GM12878 (cell line): ENCODE measurements at regions not wholly inside any gene's neighbourhood (a gene's known extent, or its start where the extent isn't known, plus 50 kb on each side); places are given as distances from the start of the nearest gene placed in this dataset.

ENCODE experiments used
- ATAC-seq: fragments of 200-7000 bp; cut with Tn5 transposase; 3 replicates; pipeline ENCODE4 v1.9.1; 2020; ENCODE audit warnings: mild to moderate bottlenecking, moderate library complexity
- BruUV-seq: library from RNA; stranded (reverse); fragments of 400-500 nt; replicated peaks from 2 replicates; lab custom pipeline; 2021; lab: Mats Ljungman, UMichigan
- CTCF ChIA-PET: fragments of 300-600 bp; sonication (Branson Sonifier 250); formaldehyde crosslinking; extraction: SDS; loops from one replicate; lab custom pipeline; 2021; ENCODE audit warnings: inconsistent platforms; lab: Yijun Ruan, JAX
- POLR2A ChIA-PET: fragments of 350-600 bp; formaldehyde crosslinking; extraction: SDS; loops from one replicate; lab custom pipeline; 2021; ENCODE audit warnings: inconsistent platforms; lab: Charles Lee
- RAD21 ChIA-PET: fragments of 300-600 bp; sonication (Branson Sonifier 250); formaldehyde crosslinking; loops from one replicate; lab custom pipeline; 2023; ENCODE audit warnings: antibody characterized with exemption; ENCODE audit not compliant: unreplicated experiment; lab: Charles Lee
- SMC1A ChIA-PET: fragments of 300-600 bp; sonication (Branson Sonifier 250); formaldehyde crosslinking; loops from one replicate; lab custom pipeline; 2023; ENCODE audit not compliant: unreplicated experiment, uncharacterized antibody; lab: Charles Lee
- DNase-seq: peaks from one replicate; pipeline ENCODE4 v3.0.0-alpha.2; 2011; ENCODE audit warnings: low read depth, low spot score
- FAIRE-seq: peaks from 3 replicates; lab custom pipeline; 2011; peaks lifted over from hg19 to GRCh38; lab: Jason Lieb, UNC
- H2AFZ ChIP-seq: 2 replicates; pipeline ENCODE4 v1.6.0; 2011; ENCODE audit warnings: low read depth, low read length, control low read depth; ENCODE audit not compliant: control insufficient read depth
- H3K27ac ChIP-seq: 2 replicates; pipeline ENCODE4 v1.5.1; 2011; ENCODE audit warnings: control low read depth; ENCODE audit not compliant: control insufficient read depth, insufficient read depth
- H3K27me3 ChIP-seq, 2 experiments: replicated peaks in 1 of 2; 2 replicates each; pipeline versions ENCODE4 v1.6.0 to v1.6.1; 2011; ENCODE audit warnings: low read length in 1 of 2; ENCODE audit not compliant: control insufficient read depth in 2 of 2, insufficient read depth in 2 of 2
- H3K36me3 ChIP-seq, 2 experiments: 2 replicates each; pipeline ENCODE4 v1.5.1; 2011; ENCODE audit warnings: low read length in 1 of 2; ENCODE audit not compliant: control insufficient read depth in 2 of 2, insufficient read depth in 2 of 2
- H3K4me1 ChIP-seq: 2 replicates; pipeline ENCODE4 v1.6.1; 2011; ENCODE audit warnings: mild to moderate bottlenecking, low read length, moderate library complexity, mixed read lengths; ENCODE audit not compliant: control insufficient read depth, insufficient read depth
- H3K4me2 ChIP-seq: 2 replicates; pipeline ENCODE4 v1.6.0; 2011; ENCODE audit warnings: control low read depth; ENCODE audit not compliant: control insufficient read depth, insufficient read depth
- H3K4me3 ChIP-seq: fragments of 200-600 bp; sonication (generic); 2 replicates; pipeline ENCODE4 v1.5.1; 2016
- H3K79me2 ChIP-seq: 2 replicates; pipeline ENCODE4 v1.6.0; 2011; ENCODE audit warnings: low read length; ENCODE audit not compliant: control insufficient read depth, insufficient read depth
- H3K9ac ChIP-seq: 2 replicates; pipeline ENCODE4 v1.8.0; 2011; ENCODE audit warnings: low read length, control low read depth, mixed read lengths; ENCODE audit not compliant: control insufficient read depth, insufficient read depth
- H3K9me3 ChIP-seq: replicated peaks from 3 replicates; pipeline ENCODE4 v1.5.1; 2011; ENCODE audit warnings: mild to moderate bottlenecking, low read length; ENCODE audit not compliant: control insufficient read depth, insufficient read depth
- H4K20me1 ChIP-seq: 2 replicates; pipeline ENCODE4 v1.6.0; 2011; ENCODE audit not compliant: control insufficient read depth, insufficient read depth
- CEBPB ChIP-seq, 2 experiments: fragments of 150-350 bp in 1 of 2; IDR thresholded peaks; 2 replicates each; pipeline ENCODE4 v1.6.1; 2012 to 2014; ENCODE audit warnings: low read depth in 2 of 2, low read length in 2 of 2, borderline replicate concordance in 1 of 2, inconsistent platforms in 1 of 2
- JUNB ChIP-seq: IDR thresholded peaks from 2 replicates; pipeline ENCODE4 v1.6.1; 2016; ENCODE audit warnings: antibody characterized with exemption, mild to moderate bottlenecking
- RB1 ChIP-seq: fragments of 450-650 bp; formaldehyde crosslinking; IDR thresholded peaks from 2 replicates; pipeline ENCODE4 v1.6.1; 2017; ENCODE audit warnings: mild to moderate bottlenecking, borderline replicate concordance
- TCF3 ChIP-seq: IDR thresholded peaks from 2 replicates; pipeline ENCODE4 v1.6.1; 2012; ENCODE audit warnings: low read depth, mild to moderate bottlenecking, low read length, borderline replicate concordance; ENCODE audit not compliant: insufficient read depth
- WRNIP1 ChIP-seq: IDR thresholded peaks from 2 replicates; pipeline ENCODE4 v1.6.1; 2011; ENCODE audit warnings: low read depth, low read length, improper control_type of control experiment, borderline replicate concordance
- ZNF217 ChIP-seq: fragments of 450-650 bp; IDR thresholded peaks from 2 replicates; pipeline ENCODE4 v1.6.1; 2017; ENCODE audit warnings: antibody characterized with exemption, mild to moderate bottlenecking
- ZNF274 ChIP-seq: IDR thresholded peaks from one replicate; pipeline ENCODE4 v1.8.0; 2011; ENCODE audit not compliant: insufficient read length, insufficient read depth
- WGBS: methylation state at CpG from one replicate; pipeline ENCODE4 v1.1.6; 2016; ENCODE audit warnings: low lambda C conversion rate; ENCODE audit not compliant: insufficient replicate concordance, insufficient coverage; ENCODE audit errors: missing lambda C conversion rate; 5-methylcytosine and 5-hydroxymethylcytosine counted together
- in situ Hi-C: fragments of 300-500 bp; cut with MboI; formaldehyde crosslinking; loops from 9 replicates; pipeline ENCODE4 v1.14.3; 2018; ENCODE audit warnings: mixed read lengths
- intact Hi-C: fragments of 100-400 bp; cut with micrococcal nuclease; formaldehyde crosslinking; loops from one replicate; pipeline ENCODE4 v1.14.2; 2022; ENCODE audit not compliant: unreplicated experiment
- TF ChIP-seq, protein P1 (sequence below): fragments of 450-650 bp; IDR thresholded peaks from 2 replicates; pipeline ENCODE4 v1.6.1; 2017; ENCODE audit warnings: mild to moderate bottlenecking, moderate library complexity
- TF ChIP-seq, protein P2 (sequence below): fragments of 450-650 bp; IDR thresholded peaks from 2 replicates; pipeline ENCODE4 v1.6.1; 2017; ENCODE audit warnings: borderline replicate concordance
- TF ChIP-seq, protein P3 (sequence below): fragments of 450-650 bp; IDR thresholded peaks from 2 replicates; pipeline ENCODE4 v1.6.1; 2017; ENCODE audit warnings: antibody characterized with exemption, mild to moderate bottlenecking, moderate library complexity

- Histone ChIP-seq H3K9me3 (no peaks in the 10 kb centered on the region), H3K9ac (no peak overlapping the region), H2AFZ (no peak overlapping the region), H3K4me3 (no peak overlapping the region), H4K20me1 (no peaks in the 10 kb centered on the region), H3K79me2 (no peaks in the 10 kb centered on the region), H3K27me3 (no peaks in the 10 kb centered on the region), H3K27ac (no peak overlapping the region), H3K4me2 (no peak overlapping the region), H3K36me3 (no peaks in the 10 kb centered on the region), H3K4me1 (no peaks in the 10 kb centered on the region)
- intact Hi-C loops = no loop called here
- ChIA-PET SMC1A (no interaction called here), CTCF (no interaction called here), POLR2A (no interaction called here), RAD21 (no interaction called here)
- ATAC-seq (no peak), FAIRE-seq (no peak), DNase-seq (no peak)
- in situ Hi-C loops = no loop called here
- 83% methylated on average over 8 of the region's 8 CpGs for WGBS
- TF ChIP-seq TCF3 = no peak
- no peak for TF ChIP-seq JUNB
- TF ChIP-seq CEBPB (IDR thresholded peaks at IDR 0.05; ENCODE audit: borderline replicate concordance in 1 of 2, low read depth in 2 of 2, low read length in 2 of 2) = no peak
- no peak for TF ChIP-seq RB1
- TF ChIP-seq, protein P1, sequence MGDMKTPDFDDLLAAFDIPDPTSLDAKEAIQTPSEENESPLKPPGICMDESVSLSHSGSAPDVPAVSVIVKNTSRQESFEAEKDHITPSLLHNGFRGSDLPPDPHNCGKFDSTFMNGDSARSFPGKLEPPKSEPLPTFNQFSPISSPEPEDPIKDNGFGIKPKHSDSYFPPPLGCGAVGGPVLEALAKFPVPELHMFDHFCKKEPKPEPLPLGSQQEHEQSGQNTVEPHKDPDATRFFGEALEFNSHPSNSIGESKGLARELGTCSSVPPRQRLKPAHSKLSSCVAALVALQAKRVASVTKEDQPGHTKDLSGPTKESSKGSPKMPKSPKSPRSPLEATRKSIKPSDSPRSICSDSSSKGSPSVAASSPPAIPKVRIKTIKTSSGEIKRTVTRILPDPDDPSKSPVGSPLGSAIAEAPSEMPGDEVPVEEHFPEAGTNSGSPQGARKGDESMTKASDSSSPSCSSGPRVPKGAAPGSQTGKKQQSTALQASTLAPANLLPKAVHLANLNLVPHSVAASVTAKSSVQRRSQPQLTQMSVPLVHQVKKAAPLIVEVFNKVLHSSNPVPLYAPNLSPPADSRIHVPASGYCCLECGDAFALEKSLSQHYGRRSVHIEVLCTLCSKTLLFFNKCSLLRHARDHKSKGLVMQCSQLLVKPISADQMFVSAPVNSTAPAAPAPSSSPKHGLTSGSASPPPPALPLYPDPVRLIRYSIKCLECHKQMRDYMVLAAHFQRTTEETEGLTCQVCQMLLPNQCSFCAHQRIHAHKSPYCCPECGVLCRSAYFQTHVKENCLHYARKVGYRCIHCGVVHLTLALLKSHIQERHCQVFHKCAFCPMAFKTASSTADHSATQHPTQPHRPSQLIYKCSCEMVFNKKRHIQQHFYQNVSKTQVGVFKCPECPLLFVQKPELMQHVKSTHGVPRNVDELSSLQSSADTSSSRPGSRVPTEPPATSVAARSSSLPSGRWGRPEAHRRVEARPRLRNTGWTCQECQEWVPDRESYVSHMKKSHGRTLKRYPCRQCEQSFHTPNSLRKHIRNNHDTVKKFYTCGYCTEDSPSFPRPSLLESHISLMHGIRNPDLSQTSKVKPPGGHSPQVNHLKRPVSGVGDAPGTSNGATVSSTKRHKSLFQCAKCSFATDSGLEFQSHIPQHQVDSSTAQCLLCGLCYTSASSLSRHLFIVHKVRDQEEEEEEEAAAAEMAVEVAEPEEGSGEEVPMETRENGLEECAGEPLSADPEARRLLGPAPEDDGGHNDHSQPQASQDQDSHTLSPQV = no peak
- TF ChIP-seq, protein P2, sequence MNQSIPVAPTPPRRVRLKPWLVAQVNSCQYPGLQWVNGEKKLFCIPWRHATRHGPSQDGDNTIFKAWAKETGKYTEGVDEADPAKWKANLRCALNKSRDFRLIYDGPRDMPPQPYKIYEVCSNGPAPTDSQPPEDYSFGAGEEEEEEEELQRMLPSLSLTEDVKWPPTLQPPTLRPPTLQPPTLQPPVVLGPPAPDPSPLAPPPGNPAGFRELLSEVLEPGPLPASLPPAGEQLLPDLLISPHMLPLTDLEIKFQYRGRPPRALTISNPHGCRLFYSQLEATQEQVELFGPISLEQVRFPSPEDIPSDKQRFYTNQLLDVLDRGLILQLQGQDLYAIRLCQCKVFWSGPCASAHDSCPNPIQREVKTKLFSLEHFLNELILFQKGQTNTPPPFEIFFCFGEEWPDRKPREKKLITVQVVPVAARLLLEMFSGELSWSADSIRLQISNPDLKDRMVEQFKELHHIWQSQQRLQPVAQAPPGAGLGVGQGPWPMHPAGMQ = no peak
- no peak for TF ChIP-seq WRNIP1
- TF ChIP-seq ZNF274 = no peak
- TF ChIP-seq, protein P3, sequence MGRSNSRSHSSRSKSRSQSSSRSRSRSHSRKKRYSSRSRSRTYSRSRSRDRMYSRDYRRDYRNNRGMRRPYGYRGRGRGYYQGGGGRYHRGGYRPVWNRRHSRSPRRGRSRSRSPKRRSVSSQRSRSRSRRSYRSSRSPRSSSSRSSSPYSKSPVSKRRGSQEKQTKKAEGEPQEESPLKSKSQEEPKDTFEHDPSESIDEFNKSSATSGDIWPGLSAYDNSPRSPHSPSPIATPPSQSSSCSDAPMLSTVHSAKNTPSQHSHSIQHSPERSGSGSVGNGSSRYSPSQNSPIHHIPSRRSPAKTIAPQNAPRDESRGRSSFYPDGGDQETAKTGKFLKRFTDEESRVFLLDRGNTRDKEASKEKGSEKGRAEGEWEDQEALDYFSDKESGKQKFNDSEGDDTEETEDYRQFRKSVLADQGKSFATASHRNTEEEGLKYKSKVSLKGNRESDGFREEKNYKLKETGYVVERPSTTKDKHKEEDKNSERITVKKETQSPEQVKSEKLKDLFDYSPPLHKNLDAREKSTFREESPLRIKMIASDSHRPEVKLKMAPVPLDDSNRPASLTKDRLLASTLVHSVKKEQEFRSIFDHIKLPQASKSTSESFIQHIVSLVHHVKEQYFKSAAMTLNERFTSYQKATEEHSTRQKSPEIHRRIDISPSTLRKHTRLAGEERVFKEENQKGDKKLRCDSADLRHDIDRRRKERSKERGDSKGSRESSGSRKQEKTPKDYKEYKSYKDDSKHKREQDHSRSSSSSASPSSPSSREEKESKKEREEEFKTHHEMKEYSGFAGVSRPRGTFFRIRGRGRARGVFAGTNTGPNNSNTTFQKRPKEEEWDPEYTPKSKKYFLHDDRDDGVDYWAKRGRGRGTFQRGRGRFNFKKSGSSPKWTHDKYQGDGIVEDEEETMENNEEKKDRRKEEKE = no peak
- no peak for TF ChIP-seq ZNF217
- BruUV-seq = no TSS peak
Measured at GRCh38 chr15:35319354-35319753, 226.6 kb downstream of the DPH6 start.
